ENCODE measurements at regions not wholly inside any gene's neighbourhood (a gene's known extent, or its start where the extent isn't known, plus 50 kb on each side); places are given as distances from the start of the nearest gene placed in this dataset.
A peak's percentile ranks its signal among the peaks of the same experiment; 100 is the strongest.

GRCh38 chrX:40279762-40280161 lies 182.0 kb upstream of the BCOR start:
- no peak overlapping the region for H3K4me3 ChIP-seq
- H3K27me3 ChIP-seq, result no peaks in the 10 kb centered on the region
- H3K4me1 ChIP-seq (ENCODE audit: low read depth), result no peaks in the 10 kb centered on the region
- no peaks in the 10 kb centered on the region for H3K9me3 ChIP-seq (ENCODE audit: low read depth)
- no peaks in the 10 kb centered on the region for H3K36me3 ChIP-seq
- no peak for TF ChIP-seq CTCF (IDR thresholded peaks at IDR 0.05; ENCODE audit: low read depth, low read length)
- no peak for DNase-seq (ENCODE audit: low read depth in 1 of 2, low spot score in 1 of 2)
- no peak overlapping the region for H3K27ac ChIP-seq

- no peak for TF ChIP-seq CTCF (IDR thresholded peaks at IDR 0.05; ENCODE audit: low read depth, low read length)
- no peak overlapping the region for H3K4me3 ChIP-seq
- H3K27me3 ChIP-seq, result no peaks in the 10 kb centered on the region
- DNase-seq (ENCODE audit: low read depth in 1 of 2, low spot score in 1 of 2), result no peak
- no peaks in the 10 kb centered on the region for H3K9me3 ChIP-seq (ENCODE audit: low read depth)
- no peaks in the 10 kb centered on the region for H3K4me1 ChIP-seq (ENCODE audit: low read depth)
- no peaks in the 10 kb centered on the region for H3K36me3 ChIP-seq
- H3K27ac ChIP-seq, result no peak overlapping the region
These were observed 181.3 kb upstream of the BCOR start for GRCh38 chrX:40279091-40279430.

- Histone ChIP-seq H3K27me3 (no peaks in the 10 kb centered on the region), H3K36me3 (no peaks in the 10 kb centered on the region), H3K27ac (no peak overlapping the region), H3K9me3 (ENCODE audit: low read depth) (no peaks in the 10 kb centered on the region), H3K4me3 (no peak overlapping the region), H3K4me1 (ENCODE audit: low read depth) (peaks cover under 1% of the 10 kb centered on the region)
- DNase-seq (ENCODE audit: low read depth in 1 of 2, low spot score in 1 of 2), result no peak
- no peak for TF ChIP-seq CTCF (IDR thresholded peaks at IDR 0.05; ENCODE audit: low read depth, low read length)
These were observed 180.8 kb upstream of the BCOR start for GRCh38 chrX:40278340-40279090.

- no peak overlapping the region for H3K27ac ChIP-seq
- no peak for TF ChIP-seq CTCF (IDR thresholded peaks at IDR 0.05; ENCODE audit: low read depth, low read length)
These were observed 179.9 kb upstream of the BCOR start for GRCh38 chrX:40277672-40278071.

GRCh38 chrX:40273356-40274050 lies 175.7 kb upstream of the BCOR start:
- Histone ChIP-seq H3K4me3 (no peak overlapping the region), H3K9me3 (ENCODE audit: low read depth) (no peaks in the 10 kb centered on the region), H3K27me3 (no peaks in the 10 kb centered on the region), H3K4me1 (ENCODE audit: low read depth) (peaks cover 7% of the 10 kb centered on the region), H3K36me3 (no peaks in the 10 kb centered on the region), H3K27ac (no peak overlapping the region)
- no peak for TF ChIP-seq CTCF (IDR thresholded peaks at IDR 0.05; ENCODE audit: low read depth, low read length)
- peak; percentile 46 to 51 for DNase-seq (ENCODE audit: low read depth in 1 of 2, low spot score in 1 of 2)

More at GRCh38 chrX:40277672-40278071, 179.9 kb upstream of the BCOR start:
- Histone ChIP-seq H3K4me1 (ENCODE audit: low read depth) (peaks cover 7% of the 10 kb centered on the region), H3K9me3 (ENCODE audit: low read depth) (no peaks in the 10 kb centered on the region), H3K27me3 (no peaks in the 10 kb centered on the region), H3K4me3 (no peak overlapping the region), H3K36me3 (no peaks in the 10 kb centered on the region)
- DNase-seq (ENCODE audit: low read depth in 1 of 2, low spot score in 1 of 2), result no peak

Measured in cardiac muscle cell (in vitro differentiated cells and primary cell).